GM19372 (cell line): ENCODE measurements at regions not wholly inside any gene's neighbourhood (a gene's known extent, or its start where the extent isn't known, plus 50 kb on each side); places are given as distances from the start of the nearest gene placed in this dataset.
"Not testable (repeated sequence)": the region's sequence is repeated elsewhere in the genome, so short reads cannot be mapped to it uniquely, and the experiment has no call there.

Source experiments
- ATAC-seq: cut with Tn5 transposase; IDR thresholded peaks from one replicate; pipeline ENCODE4 v1.9.1; 2021; ENCODE audit warnings: mild to moderate bottlenecking, low read depth, moderate library complexity; ENCODE audit not compliant: unreplicated experiment

DNA sequence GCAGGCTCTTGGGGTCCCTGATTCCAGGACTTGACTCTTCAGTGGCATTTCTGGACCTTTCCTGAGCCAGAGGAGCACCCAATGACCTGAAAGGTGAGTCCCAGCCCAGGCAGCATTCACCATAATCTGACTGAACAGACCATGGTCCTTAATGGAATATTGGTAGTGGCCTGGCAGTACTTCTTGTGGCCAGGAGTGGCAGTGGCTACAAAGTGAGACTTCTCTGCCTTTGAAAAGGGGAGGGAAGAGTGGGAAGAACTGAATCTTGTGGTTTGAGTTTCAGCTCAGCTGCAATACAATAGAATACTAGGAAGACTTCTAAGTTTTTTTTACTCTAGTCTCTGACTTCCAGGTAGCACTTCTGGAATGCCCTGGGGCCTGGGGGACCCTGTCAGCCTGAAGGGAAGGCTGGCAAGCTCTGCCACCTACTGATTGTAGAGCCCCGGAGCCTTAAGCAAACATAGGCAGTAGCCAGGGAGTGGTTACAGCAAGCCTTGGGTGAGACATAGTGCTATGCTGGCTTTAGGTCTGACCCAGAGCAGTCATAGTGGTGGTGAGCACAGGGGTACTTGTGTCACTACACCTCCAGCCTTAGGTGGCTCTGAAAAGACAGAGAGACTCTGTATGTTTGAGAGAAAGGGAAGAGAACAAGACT, 674.2 kb upstream of the MANEA start:
- ATAC-seq, result no peak

DNA sequence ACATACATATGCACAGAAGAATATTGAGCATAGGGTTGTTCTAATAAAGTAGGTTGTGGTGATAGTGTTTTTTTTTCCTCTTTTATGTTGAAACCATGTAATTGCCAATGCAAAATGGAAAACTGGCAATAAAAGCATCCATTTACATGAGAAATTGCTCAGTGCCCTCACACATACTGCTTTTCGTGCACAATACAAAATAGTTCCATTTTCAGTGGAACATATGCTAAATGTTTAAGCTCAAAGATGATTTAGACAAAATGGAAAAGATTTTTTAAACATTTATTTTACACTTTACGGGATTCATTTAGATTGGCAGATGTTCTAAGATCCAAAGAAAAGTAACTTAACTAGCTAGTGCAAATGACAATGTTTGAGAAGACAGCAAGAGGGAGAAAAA, 678.1 kb upstream of the MANEA start:
- no peak for ATAC-seq

DNA sequence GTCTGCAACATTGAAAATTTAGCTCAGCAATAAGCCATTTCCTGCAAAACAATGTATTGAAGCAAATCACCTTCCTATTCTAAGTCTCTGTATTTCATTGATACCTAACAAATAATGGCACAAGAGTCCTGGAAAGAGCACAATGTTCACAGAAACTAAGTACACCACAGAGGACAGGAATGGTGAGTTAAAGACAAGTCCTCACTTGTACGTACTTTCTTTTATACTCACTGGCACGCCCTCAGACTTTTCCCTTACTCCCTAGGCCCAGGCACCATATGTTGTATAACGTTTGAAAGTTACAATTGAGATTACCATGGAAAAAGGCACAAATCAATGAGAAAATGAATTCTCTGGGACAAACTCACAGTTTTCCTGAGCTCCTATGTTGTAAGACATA, 683.0 kb upstream of the MANEA start:
- no peak for ATAC-seq

DNA sequence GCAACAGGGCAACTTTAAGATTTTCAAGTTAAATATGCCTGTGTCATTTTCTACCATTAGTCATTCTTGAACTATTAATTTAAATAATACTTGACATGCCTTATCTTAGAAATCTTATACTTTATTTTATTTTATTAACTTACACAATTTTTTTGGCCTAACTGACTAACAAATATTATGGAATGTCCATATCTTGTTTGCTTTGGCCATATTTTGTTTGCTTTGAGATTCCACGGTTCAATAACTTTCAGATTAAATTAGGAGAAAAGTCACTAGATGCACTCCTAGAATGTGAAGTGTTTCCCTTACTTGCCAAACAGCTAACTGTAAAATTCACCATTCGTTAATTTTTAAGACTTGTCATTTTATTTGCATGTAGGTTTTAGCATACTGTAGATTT, 684.0 kb upstream of the MANEA start:
- ATAC-seq, result no peak

DNA sequence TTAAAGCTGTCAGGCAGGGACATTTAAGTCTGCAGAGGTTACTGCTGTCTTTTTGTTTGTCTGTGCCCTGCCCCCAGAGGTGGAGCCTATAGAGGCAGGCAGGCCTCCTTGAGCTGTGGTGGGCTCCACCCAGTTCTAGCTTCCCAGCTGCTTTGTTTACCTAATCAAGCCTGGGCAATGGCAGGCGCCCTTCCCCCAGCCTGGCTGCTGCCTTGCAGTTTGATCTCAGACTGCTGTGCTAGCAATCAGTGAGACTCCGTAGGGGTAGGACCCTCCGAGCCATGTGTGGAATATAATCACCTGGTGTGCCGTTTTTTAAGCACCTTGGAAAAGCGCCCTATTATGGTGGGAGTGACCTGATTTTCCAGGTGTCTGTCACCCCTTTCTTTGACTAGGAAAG, 703.5 kb upstream of the MANEA start:
- ATAC-seq, result not testable (repeated sequence)

DNA sequence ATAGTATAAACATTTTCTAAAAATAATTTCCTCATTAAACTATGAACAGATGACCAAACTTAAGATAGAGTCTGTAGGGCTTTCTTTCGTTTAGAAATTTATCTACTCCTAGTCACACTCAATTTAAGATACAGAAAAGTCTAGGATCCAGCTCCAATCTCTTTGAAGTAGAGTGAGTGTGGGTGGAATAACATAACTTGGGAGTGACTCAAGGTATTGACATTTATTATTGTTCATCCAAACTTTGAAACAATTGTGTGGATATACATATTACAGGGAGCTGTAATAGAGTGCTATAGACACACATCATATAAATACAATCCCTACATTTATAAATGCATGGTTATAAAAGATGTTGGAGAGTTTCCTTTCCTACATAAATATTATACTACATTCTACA, 715.2 kb upstream of the MANEA start:
- ATAC-seq, result no peak

DNA sequence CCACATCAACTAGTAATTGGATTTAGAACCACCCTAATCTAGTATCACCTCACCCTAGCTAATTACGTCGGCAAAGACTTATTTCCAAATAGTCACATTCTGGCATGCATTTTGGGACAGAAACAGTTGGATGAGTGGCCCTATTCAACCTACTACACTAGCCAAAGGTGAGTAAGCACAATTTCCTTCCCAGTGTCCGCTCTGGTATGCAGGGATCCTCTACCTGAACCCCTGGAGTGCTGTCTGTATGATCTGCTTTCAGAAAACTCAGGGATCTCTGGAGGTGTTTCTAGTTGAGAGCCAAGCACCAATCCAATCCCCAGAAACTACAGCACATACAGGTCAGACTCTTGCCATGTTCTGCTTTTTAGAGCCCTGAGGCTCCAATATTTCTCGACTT, 717.4 kb upstream of the MANEA start:
- ATAC-seq, result no peak

DNA sequence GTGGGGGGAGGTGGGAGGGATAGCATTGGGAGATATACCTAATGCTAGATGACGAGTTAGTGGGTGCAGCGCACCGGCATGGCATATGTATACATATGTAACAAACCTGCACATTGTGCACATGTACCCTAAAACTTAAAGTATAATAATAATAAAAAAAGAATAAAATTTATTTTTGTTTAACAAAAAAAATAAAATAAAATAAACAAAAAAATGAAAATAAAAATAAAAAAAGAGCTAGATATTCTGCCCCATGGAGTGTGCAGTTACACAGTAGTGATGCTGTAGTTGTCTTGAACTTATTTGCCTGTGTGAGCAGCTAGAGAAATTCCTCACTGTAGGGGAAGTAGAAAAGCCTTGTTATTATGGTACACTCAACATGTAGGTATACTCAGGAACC, 720.3 kb upstream of the MANEA start:
- not testable (repeated sequence) for ATAC-seq

DNA sequence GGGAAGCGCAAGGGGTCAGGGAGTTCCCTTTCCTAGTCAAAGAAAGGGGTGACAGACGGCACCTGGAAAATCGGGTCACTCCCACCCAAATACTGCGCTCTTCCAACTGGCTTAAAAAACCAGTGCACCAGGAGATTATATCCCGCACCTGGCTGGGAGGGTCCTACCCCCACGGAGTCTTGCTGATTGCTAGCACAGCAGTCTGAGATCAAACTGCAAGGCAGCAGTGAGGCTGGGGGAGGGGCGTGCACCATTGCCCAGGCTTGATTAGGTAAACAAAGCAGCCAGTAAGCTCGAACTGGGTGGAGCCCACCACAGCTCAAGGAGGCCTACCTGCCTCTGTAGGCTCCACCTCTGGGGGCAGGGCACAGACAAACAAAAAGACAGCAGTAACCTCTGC, 726.0 kb upstream of the MANEA start:
- ATAC-seq, result not testable (repeated sequence)

DNA sequence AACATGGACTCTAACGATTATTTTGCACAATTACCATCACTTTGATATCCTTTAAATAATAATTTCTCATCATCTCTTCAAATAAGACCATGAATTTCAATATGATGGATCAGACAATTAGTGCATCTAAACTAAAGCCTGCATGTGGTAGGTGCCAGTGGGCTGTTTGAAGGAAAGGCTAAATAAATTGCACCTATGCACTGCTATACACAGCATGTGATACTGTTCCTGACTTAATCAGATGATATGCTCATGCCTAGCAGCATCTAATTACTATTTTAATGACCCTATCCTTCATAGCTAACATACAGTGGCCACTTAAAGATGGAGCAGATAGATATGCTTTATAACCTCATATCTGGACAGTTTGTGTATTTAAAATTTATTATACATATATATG, 731.6 kb upstream of the MANEA start:
- ATAC-seq, result no peak

DNA sequence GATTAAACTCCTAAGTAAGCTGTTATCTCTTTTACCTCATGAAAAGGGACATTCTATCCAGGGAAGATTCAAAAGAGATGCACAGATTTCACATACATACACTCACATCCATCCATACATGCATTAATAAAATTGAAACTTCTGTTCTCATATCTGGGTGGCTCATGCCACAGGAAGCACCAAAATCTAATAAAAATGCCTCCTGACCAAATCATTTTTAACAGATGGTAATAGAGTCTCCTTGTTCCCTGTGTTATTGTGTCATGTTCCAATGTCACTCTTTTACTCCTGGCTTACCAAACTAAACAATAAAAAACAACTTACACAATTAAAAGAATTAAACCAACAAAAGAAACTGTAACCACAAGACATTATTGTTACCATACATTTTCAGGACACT, 742.1 kb upstream of the MANEA start:
- ATAC-seq, result no peak

DNA sequence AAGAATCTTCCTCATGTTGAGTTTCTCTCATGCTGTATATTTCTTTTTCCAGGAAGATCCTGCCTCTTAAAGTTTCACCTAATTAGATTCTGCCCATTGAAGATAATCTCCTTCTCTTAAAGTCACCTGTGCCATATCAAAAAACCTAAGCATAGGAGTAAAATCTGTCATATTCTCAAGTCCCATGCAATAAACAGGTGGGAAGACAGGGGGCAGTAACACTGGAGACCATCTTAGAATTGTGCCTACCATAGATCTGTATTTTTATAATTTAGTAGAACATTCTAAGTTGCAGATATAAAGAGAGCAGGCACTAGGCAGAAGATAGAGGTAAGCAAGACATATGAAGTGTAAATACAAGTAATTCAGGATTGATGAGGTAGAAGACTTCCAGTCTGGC, 763.5 kb upstream of the MANEA start:
- ATAC-seq, result no peak

DNA sequence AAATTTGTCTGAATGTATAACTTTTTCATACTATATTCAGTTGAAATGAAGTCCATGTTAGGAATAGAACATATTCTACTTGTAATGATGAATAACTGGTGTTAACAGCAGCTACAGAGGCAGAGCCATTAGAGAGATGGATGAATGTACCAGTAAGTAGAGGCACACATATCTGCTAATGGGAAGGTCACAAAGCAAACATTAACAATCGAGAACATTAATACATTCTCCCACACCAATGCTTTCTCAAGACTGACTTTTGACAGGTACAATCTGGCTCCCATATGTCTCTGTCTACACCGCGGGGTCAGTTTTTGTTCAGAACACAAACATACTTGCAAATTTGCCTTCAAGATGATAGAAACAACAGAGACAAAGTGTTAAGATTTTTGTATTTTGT, 776.0 kb upstream of the MANEA start:
- ATAC-seq, result no peak

DNA sequence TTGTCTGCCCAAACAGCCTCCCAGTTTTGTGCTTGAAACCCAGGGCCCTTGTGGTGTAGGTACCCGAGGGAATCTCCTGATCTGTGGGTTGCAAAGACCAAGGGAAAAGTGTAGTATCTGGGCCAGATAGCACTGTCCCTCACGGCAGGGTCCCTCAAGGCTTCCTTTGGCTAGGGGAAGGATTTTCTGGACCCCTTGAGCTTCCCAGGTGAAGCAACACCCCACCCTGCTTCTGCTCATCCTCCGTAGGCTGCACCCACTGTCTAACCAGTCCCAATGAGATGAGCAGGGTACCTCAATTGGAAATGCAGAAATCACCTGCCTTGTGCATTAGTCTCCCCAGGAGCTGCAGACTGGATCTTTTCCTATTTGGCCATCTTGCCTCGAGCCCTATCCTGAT, 791.8 kb upstream of the MANEA start:
- ATAC-seq, result no peak

DNA sequence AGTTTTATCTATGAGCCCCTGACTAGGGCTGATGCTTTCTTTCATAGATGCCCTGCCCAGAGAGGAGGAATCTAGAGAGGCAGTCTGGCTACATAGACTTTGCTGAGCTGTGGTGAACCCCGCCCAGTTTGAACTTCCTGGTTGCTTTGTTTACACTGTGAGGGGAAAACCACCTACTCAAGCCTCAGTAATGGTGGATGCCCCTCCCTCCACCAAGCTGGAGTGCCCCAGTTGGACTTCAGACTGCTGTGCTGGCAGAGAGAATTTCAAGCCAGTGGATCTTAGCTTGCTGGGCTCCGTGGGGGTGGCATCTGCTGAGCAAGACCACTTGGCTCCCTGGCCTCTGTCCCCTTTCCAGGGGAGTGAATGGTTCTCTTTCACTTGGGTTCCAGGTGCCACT, 792.3 kb upstream of the MANEA start:
- ATAC-seq, result not testable (repeated sequence)

DNA sequence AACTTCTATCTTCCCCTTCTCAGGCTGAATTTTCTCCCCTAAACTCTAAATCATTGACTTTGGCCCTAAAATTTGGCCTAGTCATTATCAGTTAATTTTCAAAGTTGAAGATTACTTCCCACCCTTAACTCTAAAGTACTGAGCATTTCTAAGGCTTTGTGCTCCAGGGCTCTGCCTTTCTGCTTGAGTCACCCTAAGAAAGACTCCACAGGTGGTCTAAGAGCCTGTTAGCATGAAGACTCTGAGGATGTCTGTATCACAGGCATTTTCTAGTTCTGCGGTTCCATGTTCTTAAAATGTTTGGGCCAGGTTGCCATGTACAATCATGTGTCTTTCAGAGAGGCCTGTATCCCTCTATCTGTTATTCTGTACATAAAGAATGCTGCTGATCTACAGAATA, 808.1 kb upstream of the MANEA start:
- no peak for ATAC-seq

DNA sequence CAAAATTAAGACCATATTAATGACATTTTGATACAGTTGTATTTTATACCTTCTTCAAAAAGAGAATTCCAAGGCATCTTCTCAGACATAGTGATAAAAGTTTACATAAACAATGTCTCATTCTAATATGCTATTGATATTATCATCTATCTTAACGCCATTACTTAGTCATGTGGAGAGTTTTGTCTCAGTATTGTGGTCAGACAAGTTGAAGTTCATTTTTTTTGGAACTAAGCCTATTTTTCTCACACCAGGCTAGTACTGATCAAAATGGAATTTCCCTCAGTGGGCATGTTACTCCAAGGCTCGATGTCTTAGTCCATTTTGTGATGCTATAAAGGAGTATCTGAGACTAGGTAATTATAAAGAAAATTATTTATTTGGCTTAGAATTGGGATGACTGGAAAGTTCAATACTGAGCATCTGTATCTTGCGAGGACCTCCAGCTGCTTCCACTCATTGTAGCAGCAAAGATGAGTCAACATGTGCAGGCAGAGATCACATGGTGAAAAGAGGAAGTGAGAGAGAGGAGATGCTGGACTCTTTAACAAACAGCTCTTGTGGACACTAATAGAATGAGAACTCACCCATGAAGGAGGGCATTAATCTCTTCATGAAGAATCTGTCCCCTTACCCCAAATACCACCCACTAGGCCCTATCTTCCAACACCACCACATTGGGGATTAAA, 825.5 kb upstream of the MANEA start:
- peak; percentile 84 for ATAC-seq

DNA sequence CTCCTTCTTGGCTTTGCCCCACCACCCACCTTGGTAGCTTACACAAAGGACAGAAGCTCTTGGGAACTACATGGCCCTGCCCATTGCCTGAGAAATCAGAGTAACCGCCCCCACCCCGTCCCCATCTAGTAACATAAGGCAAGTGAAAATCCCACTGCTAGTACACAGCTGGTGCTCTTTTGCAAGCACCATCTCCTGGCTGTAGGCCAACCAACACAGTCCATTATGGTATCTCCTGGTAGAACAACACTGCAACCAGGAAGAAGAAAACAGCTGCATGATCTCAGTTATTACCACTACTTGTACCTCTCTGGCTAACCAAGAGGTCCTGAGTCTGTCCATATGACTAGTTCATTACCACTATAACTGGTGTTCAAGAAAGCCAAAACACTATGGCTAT, 841.1 kb upstream of the MANEA start:
- no peak for ATAC-seq

DNA sequence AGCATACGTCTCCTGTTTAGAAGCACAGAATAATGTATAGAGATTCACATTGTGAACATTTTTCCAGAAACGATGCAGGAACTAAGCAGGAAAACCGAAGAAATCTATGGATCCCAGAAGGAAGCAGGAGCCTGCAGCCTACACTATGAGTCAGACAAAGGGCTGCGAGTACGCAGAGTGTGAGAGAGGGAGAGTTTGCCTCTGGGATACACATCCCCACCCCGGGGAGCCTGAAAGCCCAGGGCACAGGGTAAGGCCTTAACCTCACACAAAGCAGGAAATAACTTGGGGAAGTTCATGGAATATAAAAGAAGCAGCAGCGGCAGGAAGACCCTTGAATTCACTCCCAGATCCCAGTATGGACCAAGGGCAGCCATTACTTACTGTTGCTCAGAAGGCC, 842.1 kb upstream of the MANEA start:
- ATAC-seq, result no peak

DNA sequence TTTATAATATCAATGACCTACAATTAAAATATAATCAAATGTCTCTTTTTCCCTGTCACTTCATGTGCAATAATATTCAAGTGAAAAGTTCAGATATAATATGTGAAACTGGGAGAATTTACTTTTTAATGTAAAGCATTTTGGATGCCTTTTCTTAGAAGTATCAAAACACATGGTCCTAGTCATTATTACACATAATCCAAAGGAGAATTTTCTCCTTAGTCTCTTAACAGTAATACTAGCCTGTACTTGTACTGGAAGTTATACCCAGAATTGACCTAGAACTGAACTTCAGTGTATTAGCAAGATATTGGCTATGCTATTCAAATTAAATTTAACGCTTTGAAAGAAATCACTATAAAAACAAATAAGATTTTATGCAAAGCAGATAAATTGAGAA, 842.6 kb upstream of the MANEA start:
- no peak for ATAC-seq

DNA sequence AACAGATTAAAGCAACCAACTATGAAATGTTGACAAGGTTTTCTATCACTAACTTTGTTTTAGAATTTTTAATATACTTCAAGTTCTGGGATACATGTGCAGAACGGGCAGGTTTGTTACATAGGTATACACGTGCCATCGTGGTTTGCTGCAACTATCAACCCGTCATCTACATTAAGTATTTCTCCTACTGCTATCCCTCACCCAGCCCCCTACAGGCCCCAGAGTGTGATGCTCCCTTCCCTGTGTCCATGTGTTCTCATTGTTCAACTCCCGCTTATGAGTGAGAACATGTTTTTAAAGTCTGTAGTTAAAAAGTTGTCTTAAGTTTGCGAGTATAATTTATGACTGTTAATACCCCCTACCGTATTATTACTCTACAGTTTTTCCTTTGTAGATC, 844.3 kb upstream of the MANEA start:
- no peak for ATAC-seq

DNA sequence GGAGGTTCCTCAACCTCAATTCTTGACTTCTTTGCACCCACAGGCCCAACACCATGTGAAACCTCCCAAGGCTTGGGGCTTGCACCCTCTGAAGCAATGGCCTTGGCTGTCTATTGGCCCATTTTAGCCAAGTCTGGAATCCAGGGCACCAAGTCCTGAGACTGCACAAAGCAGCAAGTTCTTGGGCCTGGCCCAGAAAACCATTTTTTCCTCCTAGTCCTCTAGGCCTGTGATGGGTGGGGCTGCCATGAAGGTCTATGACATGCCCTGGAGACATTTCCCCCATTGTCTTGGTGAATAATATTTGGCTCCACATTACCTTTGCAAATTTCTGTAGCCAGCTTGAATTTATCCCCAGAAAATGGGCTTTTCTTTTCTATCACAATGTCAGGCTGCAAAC, 849.6 kb upstream of the MANEA start:
- ATAC-seq, result no peak

DNA sequence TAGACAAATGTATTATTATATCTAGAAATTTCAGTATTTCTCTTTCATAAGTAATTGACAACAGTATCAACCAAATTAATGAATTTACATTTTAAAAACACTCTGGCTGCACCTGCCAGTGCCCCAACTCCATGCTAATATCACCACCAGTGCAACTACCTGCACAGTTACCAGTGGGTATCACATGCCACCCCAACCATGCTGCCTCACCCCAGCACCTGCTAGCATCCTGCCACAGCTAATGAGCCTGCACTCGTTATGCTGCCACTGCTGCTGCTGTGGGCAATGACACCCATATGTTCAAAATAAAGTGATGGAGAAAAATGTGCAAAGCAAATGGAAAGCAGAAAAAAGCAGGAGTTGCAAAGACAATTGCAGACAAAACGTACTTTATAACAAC, 855.9 kb upstream of the MANEA start:
- ATAC-seq, result no peak
